Pons (tissue), 1 donor: ENCODE measurements at regions not wholly inside any gene's neighbourhood (a gene's known extent, or its start where the extent isn't known, plus 50 kb on each side); places are given as distances from the start of the nearest gene placed in this dataset.

Experiments
- DNase-seq: peaks from one replicate; pipeline ENCODE4 v3.0.0-alpha.2; 2016; ENCODE audit warnings: low spot score

DNA sequence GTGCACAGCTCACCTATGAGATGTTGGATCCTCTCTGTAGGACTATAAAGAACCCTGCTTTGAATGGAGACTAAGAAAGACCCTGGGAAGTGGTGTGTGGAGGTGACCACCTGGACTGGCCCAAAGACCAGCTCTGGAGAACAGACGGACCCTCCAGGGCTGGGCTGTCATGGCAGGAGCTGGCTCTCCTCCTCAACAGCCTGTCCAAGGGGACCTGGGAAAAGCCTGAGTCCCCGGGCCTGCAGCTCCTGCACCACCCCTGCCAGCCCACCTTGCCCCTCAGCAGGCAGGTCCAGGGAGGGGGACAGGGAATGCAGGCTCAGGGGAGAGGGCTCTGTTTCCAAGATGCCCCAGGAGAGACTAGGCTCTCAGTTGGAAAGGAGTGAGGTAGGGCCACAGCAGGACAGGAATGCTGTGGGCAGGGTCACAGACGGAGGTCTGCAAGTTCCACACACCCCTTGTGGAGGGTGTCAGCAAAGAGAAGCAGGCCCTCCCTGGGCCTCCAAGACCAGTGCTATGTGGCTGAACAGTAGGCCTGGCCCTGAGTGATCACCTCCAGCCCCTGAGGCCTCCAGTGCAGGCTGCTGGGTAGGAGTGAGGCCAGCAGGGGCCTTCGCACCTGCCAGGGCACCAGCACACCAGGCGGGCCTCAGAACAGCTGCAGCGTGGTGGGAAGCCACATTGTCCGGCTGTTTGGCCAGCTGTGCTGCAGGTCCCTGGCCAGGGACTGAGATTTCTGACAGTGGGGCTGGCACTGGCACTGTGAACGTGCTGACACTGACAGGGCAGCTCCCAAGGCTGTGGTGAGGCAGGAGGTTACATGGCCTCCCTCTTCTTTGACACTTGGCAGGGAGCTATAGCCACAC is 86.4 kb upstream of the OTOS start:
- no peak for DNase-seq

DNA sequence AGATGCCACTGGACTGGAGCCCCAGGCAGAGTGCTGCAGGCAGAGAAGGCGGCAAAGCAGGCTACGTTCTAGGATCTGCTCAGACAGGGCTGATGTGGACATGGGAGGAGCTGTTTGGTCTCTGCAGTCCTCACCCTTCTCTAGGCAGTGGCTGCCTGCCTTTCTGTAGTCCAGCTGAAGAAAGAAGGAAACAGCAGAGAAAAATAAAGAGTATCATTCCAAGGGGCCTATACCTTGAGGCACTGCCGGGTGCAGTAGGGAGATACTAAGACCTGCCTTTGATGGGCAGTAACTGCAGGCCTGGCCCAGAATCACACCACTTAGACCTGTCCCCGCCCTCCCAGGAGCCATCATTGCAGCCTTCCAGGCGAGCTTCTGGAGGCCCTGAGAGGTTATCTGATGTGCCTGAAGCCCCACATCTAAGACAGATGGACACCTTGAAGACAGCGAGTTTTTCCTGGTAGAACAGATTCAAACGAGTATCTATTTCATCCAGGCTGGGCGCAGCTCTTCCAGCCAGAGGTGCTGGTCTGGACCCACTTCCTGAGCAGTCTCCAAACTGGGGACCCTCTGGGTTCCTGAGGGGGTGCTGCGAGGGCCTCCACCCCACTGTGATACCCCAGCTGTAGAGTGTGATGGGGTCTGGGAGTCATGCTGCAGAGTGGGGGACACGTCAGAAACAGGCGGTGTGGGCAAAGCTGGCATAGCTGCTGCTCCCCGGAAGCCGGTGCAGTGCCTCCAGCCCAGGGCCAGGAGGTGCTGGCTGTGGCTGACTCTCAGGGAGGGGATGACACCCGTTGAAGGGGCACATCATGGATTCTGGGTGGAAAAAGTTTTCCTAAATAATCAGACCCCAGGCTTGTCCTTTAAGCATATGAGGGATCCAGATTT is 87.3 kb upstream of the OTOS start:
- DNase-seq: no peak

DNA sequence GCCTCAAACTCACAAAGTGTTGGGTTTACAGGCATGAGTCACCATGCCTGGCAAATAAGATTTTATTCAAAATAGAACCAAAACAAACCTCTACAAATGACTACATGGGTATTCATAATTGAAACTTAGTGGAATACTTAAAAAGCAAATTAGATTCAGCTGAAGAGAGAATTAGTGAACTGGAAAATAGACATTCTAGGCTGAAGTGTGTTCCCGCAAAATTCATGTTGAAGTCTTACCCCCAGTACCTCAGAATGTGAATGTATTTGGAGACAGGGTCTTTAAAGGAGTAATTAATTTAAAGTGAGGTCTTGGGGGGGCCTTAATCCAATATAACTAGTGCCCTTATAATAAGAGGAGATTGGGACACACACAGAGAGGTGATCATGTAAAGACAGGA is 88.5 kb upstream of the OTOS start:
- no peak for DNase-seq

DNA sequence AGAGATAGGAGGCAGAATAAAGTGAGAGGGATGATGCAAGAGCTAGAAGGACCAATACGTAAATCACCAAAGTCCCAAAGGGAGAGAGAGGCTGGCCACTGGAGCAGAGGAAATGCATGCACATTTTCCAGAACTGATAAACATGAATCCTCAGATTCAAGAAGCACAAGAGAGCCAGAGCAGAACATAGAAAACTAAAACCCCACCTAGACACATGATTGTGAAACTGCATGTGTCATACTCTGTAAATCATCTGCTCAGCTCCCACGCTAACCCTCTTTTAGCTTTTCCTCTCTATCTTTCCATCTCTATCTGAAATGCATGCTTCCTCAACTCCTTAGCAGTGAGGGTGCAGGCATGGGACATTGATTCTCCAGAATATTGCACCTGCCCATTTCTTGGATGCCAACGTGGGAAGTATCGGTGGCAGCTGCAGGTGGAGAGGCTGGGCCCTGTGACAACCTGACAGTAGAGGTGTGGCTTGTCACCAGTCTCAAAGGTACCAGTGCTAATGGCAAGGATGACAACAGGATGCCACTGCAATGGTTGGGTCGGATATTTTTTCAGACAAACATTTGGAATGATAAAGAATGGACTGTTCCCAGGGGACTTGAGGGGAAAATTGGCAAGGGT is 89.3 kb upstream of the OTOS start:
- no peak for DNase-seq

DNA sequence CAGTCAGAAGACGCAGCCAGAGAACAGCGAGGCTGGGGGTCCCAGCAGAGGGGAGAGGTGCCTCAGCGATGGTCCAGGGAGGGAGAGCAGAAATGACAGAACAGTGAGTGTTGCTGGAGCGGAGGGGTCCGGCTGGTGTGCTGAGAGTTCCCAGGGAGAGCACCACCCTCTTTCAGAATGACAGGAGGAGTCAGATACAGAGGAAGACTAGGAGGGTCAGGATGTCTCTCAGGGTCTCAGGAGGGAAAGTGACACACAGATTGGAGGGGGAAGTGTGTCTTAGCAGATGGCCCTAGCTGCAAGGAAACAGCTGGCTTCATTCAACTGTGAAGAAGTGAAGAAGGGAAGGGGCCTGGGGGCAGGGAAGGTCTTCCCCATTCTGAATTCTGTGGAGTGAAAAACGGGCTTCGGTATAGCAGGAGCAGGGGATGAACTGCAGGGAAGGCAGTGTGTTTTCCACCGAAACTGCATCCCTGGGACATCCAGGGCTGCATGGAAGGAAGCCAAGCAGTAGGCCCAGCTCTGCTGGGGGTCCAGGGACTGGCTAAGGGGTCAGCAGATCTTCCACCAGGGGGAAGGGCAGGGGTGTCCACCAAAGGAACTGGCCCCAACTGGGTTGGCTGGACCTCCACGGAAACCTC is 90.0 kb upstream of the OTOS start:
- no peak for DNase-seq

DNA sequence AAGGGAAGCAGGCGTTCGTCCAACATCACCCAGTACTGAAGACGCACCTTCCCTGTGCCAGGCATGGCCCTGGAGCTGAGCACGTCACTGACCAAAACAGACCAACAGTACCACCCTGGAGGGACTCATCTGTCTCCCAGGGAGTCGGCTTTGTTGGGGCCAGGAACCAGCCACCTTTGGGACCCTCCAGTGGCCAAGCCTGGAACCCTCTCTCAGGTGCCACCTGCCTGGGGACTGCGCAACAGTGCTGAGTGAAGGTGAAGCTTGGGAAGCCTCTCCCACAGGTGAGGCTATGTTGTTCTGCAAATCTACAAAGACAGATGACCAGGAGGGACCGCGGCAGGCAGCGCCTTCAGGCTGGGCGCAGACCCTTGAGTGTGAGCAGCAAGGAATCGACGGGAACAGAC is 91.4 kb upstream of the OTOS start:
- DNase-seq: no peak

DNA sequence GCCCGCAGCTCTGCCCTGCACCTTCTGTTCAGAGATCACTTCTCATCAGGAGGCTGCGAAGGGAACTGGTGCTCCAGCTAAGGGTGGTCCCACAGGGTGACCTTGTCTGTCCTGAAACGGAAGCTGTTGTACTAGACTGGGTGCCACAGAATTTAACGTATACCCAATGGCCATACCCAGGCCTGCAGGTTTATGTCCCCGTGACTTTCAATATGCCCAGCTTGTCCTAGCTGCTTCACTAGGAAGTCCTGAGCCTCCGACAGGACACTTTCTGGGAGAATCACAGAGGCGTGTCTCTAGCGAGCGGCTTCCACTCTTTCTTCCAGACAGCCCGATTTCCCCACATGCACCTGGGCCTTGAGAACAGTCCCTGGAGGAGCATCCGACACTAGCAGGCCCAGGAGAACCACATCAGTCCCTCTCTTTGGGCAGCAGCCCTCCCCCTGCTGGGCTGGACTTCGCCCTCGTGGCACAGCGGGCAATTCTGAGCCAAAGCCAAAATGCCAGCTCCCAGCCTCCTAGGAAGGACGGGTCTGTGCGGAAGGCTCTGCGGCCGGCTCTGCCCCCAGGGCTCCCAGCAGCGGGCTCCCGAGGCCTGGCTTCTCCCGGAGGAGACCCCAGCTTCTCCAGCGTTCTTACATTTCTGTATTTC is 91.9 kb upstream of the OTOS start:
- DNase-seq: no peak

DNA sequence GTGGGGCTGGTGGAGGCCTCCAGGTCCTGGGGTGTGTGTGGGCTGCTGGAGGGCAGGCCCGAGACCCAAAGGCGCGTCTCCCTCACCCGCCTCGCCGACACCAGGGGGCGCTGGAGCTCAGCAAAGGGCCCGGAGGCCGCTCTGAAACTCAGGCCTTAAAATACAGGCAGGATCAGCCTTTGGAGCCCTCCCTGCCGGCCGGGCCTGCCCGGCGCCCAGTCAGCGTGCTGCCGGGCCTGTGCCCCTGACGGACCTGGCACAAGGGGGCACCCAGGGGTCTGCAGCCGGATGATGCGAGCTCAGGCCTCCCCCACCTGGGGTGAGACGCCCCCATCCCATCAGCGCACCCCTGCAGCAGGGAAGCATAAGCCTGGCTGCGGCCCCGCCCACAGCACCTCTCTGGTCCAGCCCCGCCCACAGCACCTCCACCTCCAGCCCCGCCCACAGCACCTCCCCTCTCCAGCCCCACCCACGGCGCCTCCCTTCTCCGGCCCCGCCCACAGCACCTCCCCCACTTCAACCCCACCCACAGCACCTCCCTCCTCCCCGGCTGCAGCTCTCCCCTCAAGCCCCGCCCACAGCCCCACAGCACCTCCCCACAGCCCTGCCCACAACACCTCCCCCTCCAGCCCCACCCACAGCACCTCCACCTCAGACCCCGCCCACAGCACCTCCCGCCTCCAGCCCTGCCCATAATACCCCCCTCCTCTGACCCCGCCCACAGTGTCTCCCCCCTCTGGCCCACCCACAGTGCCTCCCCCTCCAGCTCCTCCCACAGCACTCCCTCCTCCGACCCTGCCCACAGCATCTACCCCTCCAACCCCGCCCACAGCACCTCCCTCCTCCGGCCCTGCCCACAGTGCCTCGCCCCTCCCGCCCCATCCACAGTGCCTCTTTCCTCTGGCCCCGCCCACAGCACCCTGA is 92.8 kb upstream of the OTOS start:
- peak; percentile 48 for DNase-seq

DNA sequence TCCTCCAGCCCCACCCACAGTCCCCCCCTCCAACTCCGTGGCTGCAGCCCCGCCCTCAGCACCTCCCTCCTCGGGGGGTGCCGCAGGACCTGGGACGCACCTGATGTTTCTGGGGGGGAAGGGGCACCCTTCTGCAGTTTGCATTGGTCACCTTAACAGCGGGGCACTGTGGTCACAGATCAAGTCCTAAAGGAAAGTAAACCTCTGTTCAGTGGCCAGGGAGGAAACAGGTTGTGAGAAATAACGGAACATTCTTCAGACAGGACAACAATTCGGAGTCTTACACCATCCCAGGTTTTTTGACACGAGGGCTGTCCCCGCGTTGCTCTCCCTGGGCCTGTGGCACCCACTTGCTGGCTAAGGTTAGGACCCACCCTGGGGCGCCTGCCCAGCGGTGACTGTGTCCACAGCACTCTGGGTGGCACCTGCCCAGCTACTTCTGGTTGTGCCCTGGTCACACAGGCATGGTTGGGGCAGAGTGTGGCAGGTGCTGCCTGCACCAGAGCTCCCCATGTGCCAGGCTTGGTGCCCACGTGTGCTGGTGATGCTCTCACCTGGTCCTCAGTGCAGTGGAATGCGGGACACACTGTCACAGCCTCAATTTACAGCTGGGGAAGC is 93.5 kb upstream of the OTOS start:
- no peak for DNase-seq

DNA sequence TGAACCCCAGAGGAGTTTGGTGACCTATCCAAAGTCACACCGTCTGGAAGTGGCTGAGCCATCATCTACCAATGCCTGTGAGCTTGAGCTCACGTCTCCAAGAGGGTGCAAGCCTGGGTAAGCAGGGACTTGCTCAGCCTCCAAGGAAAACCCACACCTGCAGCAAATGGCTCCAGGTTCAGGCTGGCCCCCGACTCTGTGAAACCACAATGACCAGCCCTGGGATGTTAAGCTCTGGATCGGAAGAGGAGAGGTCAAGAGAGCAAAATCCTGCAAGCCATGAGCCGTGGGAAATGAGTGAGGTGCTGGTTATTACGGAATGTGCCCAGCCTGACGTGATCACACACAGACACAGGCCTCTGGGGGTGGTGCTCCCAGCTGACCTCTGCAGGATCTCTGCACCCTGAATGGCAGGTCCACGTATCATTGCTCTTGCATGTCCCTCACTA is 94.1 kb upstream of the OTOS start:
- DNase-seq: no peak

DNA sequence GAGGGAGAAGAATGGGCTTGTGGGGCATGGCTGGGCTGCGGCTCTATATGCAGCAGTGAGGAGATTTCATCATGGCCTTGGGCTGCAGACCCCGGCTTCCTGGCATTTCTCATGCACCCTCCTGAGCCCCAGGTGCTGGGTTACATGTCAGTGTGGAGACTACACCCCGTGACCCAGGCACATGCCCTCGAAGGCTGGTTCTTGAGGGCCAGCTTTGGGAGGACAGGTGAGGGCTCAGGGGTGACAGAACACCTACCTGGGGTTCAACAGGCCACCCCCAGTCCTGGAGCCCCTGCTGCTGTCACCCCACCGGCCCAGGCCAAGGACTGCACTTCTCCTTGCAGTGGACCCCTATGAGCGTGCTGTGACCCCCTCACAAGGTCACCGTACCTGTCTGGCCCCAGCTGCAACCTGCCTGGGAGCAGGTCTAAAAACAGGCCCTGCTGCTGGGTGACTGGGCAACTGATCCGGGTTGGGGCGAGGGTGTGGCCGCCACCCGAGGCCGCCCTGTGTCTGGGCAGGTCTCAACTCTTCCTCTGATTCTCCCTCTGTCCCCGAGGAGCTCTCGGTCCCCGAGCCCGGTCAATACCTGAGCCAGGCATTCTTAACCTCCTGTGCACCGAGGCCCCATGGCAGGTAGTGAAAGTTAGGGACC is 94.8 kb upstream of the OTOS start:
- DNase-seq: no peak

DNA sequence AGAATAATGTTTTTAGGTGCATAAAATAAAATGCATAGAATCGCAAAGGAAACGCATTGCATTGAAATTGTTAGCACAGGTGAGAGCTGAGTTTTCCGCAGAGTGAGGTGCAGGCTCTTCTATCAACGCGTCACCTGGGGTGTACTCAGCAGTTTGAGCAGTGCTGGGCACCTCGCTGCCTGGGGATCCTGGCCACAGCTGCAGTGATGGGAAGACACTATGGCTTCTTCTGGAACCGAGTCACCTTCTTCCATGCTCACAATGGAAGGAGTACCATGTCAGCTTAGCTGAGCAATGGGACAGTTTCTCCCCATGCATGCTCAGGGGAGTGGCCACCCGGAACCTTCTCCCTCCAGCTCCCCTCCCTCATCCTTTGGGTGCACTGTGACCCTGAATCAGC is 95.4 kb upstream of the OTOS start:
- DNase-seq: no peak

DNA sequence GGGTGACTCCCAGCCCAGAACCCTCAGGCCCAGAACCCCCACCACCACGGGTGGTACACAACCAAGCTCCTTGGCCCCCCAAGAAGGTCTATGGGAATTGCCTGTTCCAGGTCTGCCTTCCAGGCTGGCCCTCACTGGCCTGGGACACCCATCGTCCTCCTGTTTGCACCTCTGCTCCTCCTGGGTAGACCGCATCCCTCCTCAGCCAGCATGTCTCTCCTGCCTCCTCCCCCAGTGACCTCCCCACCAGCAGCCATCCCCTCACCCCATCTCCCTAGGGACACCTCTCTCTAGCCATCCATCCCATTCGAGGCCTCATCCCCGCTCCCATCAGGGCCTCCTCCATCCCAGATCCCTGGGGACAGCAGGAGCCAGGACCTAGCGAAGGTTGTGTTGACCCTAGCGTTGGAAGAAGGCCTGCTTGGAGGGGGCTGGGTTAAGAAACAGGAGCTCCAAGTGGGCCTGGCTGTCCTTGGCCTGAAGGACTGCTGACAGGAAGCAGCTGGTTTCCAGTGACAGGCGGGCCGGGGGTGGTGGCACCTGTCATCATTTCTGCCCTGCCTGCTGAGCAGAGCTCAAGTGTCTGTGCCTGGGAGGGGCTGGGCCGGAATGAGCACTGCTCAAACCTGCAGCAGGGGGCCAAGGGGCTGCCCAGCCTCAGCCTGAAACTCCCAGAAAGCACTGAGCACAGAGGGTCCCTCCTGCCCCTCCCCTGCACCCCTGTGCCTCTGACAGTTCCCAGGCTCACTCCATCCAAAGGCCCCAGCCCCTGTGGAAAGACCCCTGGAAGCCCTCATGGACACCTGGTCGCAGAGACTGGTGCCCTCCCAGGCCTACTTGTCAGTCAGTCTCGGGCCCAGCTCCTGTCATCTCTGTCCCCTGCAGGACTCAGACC is 96.0 kb upstream of the OTOS start:
- no peak for DNase-seq

DNA sequence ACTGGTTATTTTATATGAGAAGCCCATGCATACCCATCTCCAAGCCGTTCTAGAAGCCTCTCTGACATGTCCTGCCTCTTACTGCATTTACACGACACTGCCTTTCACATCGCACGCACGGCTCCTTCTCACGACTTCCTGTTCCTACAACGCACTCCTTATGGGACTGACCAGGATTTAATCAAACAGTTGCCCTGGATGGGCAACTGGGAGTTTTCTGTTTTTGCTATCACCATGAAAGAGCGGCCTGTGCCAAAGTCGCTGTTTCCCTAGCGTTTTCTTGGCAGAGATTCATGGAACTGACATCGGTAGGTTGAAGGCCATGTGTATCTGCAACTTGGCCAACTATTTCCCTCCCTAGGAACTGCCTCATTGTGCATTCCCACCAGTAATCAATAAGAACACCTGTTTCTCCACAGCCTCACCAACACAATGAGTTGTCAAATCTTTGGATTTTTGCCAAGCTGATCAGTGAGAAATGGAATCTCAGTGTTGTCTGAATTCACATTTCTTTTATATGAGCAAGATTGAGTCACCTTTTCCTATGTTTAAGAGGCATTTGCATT is 97.2 kb upstream of the OTOS start:
- no peak for DNase-seq

DNA sequence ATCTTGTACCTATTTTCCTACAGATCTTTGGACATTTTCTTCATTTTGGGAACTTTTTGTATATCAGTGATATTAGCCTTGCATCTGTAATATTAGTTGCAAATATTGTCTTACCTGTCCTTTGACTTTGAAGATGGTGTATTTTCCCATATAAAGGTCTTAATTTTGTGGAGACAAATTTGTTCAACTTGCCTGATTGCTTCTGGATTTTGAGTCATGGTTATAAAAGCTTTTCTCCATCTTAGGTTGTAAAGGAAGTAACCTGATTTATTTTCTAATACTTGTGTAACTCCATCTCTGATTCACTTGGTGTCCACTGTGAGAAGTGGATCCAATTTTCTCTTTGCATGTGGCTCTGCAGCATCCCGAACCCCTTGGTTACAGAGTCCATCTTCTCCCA is 97.7 kb upstream of the OTOS start:
- no peak for DNase-seq

DNA sequence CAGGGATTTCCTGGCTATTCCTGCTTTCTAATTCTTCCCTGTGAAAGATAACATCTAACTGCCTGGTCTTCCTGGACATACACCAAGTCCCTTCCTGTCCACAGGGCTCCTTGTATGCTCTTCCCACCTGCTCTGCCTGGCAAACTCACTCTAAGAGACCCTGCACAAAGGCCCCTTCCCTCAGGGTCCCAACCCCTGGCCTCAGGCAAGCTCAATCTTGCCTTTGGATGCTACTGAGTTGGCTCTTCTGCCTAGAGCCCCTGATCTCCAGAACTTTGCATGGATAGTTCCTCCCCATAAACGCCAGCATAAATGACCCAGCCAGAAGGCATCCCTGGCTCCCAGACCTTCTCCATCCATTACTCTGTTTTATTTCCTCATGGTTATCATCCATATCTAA is 98.3 kb upstream of the OTOS start:
- no peak for DNase-seq

DNA sequence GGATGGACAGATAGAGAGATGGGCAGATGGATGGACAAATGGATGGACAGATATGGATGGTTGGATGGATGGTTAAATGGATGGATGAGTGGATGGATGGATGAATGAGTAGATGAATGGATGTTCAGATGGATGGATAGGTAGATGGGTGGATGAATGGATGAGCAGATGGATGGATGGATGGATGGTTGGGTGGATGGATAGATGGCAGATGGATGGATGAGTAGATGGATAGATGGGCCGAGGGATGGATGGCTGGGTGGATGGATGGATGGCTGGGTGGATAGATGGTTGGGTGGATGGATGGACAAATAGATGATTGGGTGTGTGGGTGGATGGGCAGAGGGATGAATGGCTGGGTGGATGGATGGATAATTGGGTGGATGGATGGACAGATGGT is 98.9 kb upstream of the OTOS start:
- no peak for DNase-seq
